Renal cortex interstitium (tissue), 11 donors: ENCODE measurements at regions not wholly inside any gene's neighbourhood (a gene's known extent, or its start where the extent isn't known, plus 50 kb on each side); places are given as distances from the start of the nearest gene placed in this dataset.

Experiments
- DNase-seq, 11 donors: peaks; one replicate each; pipeline ENCODE4 v3.0.0-alpha.2; 2013; ENCODE audit warnings: low read depth in 9 of 11, low spot score in 4 of 11; ENCODE audit errors: extremely low read depth in 1 of 11

- no peak for DNase-seq
These were observed 414.5 kb upstream of the ZNF608 start for GRCh38 chr5:125160787-125161502.

- DNase-seq, result no peak
These were observed 416.3 kb upstream of the ZNF608 start for GRCh38 chr5:125162714-125163113.

GRCh38 chr5:125169396-125169795 is 423.0 kb upstream of the ZNF608 start:
- no peak for DNase-seq

GRCh38 chr5:125171641-125172040 is 425.2 kb upstream of the ZNF608 start:
- DNase-seq, result no peak

- DNase-seq, result no peak
These were observed 429.0 kb upstream of the ZNF608 start for GRCh38 chr5:125175348-125176004.

- DNase-seq, result no peak
These were observed 429.6 kb upstream of the ZNF608 start for GRCh38 chr5:125176005-125176390.

- no peak for DNase-seq
These were observed 430.9 kb upstream of the ZNF608 start for GRCh38 chr5:125177340-125177739.

- no peak for DNase-seq
These were observed 433.2 kb upstream of the ZNF608 start for GRCh38 chr5:125179612-125180011.

- DNase-seq, result no peak
These were observed 433.9 kb upstream of the ZNF608 start for GRCh38 chr5:125180231-125180829.

- no peak for DNase-seq
These were observed 434.7 kb upstream of the ZNF608 start for GRCh38 chr5:125181159-125181558.

GRCh38 chr5:125181955-125182354 is 435.5 kb upstream of the ZNF608 start:
- DNase-seq, result no peak

GRCh38 chr5:125185740-125186139 is 439.3 kb upstream of the ZNF608 start:
- DNase-seq, result no peak

- DNase-seq, result no peak
These were observed 440.5 kb upstream of the ZNF608 start for GRCh38 chr5:125186911-125187375.

GRCh38 chr5:125189531-125189941 is 443.1 kb upstream of the ZNF608 start:
- DNase-seq, result no peak

GRCh38 chr5:125190232-125191087 is 444.0 kb upstream of the ZNF608 start:
- DNase-seq, result peak in 4 of 11 donors; percentile 17 to 68 (median 36)

GRCh38 chr5:125194883-125195282 is 448.4 kb upstream of the ZNF608 start:
- DNase-seq, result no peak

GRCh38 chr5:125196481-125197111 is 450.2 kb upstream of the ZNF608 start:
- DNase-seq, result no peak

- DNase-seq, result no peak
These were observed 450.9 kb upstream of the ZNF608 start for GRCh38 chr5:125197321-125197720.
